ENCODE measurements at regions not wholly inside any gene's neighbourhood (a gene's known extent, or its start where the extent isn't known, plus 50 kb on each side); places are given as distances from the start of the nearest gene placed in this dataset.
"Not testable (repeated sequence)": the region's sequence is repeated elsewhere in the genome, so short reads cannot be mapped to it uniquely, and the experiment has no call there.

- FAIRE-seq = no peak
Observed at GRCh38 chr3:6644070-6644929, 216.6 kb upstream of the GRM7 start.

- FAIRE-seq = no peak
Observed at GRCh38 chr3:6654670-6655069, 206.2 kb upstream of the GRM7 start.

- no peak for FAIRE-seq
Observed at GRCh38 chr3:6655275-6655674, 205.6 kb upstream of the GRM7 start.

GRCh38 chr3:6657591-6657990 lies 203.3 kb upstream of the GRM7 start:
- FAIRE-seq = no peak

- no peak for FAIRE-seq
Observed at GRCh38 chr3:6667354-6667753, 193.6 kb upstream of the GRM7 start.

- FAIRE-seq = no peak
Observed at GRCh38 chr3:6671363-6671762, 189.6 kb upstream of the GRM7 start.

- FAIRE-seq = no peak
Observed at GRCh38 chr3:6679510-6679909, 181.4 kb upstream of the GRM7 start.

- no peak for FAIRE-seq
Observed at GRCh38 chr3:6680119-6680806, 180.7 kb upstream of the GRM7 start.

GRCh38 chr3:6697285-6697684 lies 163.6 kb upstream of the GRM7 start:
- FAIRE-seq = no peak

- no peak for FAIRE-seq
Observed at GRCh38 chr3:6697722-6698121, 163.2 kb upstream of the GRM7 start.

- FAIRE-seq = not testable (repeated sequence)
Observed at GRCh38 chr3:6704817-6705216, 156.1 kb upstream of the GRM7 start.

GRCh38 chr3:6706777-6707176 lies 154.1 kb upstream of the GRM7 start:
- FAIRE-seq = no peak

GRCh38 chr3:6709178-6709577 lies 151.7 kb upstream of the GRM7 start:
- FAIRE-seq = no peak

- FAIRE-seq = no peak
Observed at GRCh38 chr3:6714962-6715361, 146.0 kb upstream of the GRM7 start.

GRCh38 chr3:6716420-6716819 lies 144.5 kb upstream of the GRM7 start:
- no peak for FAIRE-seq

- no peak for FAIRE-seq
Observed at GRCh38 chr3:6717026-6717943, 143.6 kb upstream of the GRM7 start.

GRCh38 chr3:6719999-6720398 lies 140.9 kb upstream of the GRM7 start:
- no peak for FAIRE-seq

- no peak for FAIRE-seq
Observed at GRCh38 chr3:6721491-6721890, 139.4 kb upstream of the GRM7 start.

GRCh38 chr3:6723205-6723604 lies 137.7 kb upstream of the GRM7 start:
- FAIRE-seq = no peak

- FAIRE-seq = no peak
Observed at GRCh38 chr3:6726811-6727210, 134.1 kb upstream of the GRM7 start.

GRCh38 chr3:6732807-6733206 lies 128.1 kb upstream of the GRM7 start:
- FAIRE-seq = no peak

GRCh38 chr3:6733699-6734394 lies 127.1 kb upstream of the GRM7 start:
- no peak for FAIRE-seq

- FAIRE-seq = no peak
Observed at GRCh38 chr3:6734395-6734746, 126.5 kb upstream of the GRM7 start.

Measured in colon (tissue), 2 donors.